K562 (cell line): ENCODE measurements at regions not wholly inside any gene's neighbourhood (a gene's known extent, or its start where the extent isn't known, plus 50 kb on each side); places are given as distances from the start of the nearest gene placed in this dataset.
A peak's percentile ranks its signal among the peaks of the same experiment; 100 is the strongest.

ENCODE experiments used
- ATAC-seq: fragments of 200-7000 bp; cut with Tn5 transposase; 3 replicates; pipeline ENCODE4 v1.9.1; 2020; ENCODE audit warnings: moderate library complexity
- BruUV-seq: library from RNA; stranded (reverse); fragments of 400-500 nt; replicated peaks from 2 replicates; lab custom pipeline; 2021; lab: Mats Ljungman, UMichigan
- CTCF ChIA-PET: fragments of 300-600 bp; formaldehyde crosslinking; extraction: SDS; loops from one replicate; lab custom pipeline; 2021; ENCODE audit warnings: low intra/inter-chr PET ratio; lab: Yijun Ruan, JAX
- POLR2A ChIA-PET: fragments of 300-600, 350-650 bp; sonication (Branson Sonifier 250); formaldehyde crosslinking; extraction: SDS; loops from one replicate; lab custom pipeline; 2021; ENCODE audit warnings: antibody characterized with exemption, inconsistent platforms; lab: Yijun Ruan, JAX
- DNase-seq, 4 experiments: peaks; one replicate each; pipeline versions ENCODE4 v3.0.0 to v3.0.0-alpha.2; 2011 to 2018; ENCODE audit warnings: low spot score in 3 of 4, mixed read lengths in 3 of 4; ENCODE audit errors: extremely low read depth in 1 of 4
- FAIRE-seq: peaks from 2 replicates; lab custom pipeline; 2011; peaks lifted over from hg19 to GRCh38; lab: Jason Lieb, UNC
- H2AFZ ChIP-seq: 2 replicates; pipeline ENCODE4 v1.6.0; 2011; ENCODE audit warnings: low read depth, low read length, control low read depth, inconsistent platforms
- H3K27ac ChIP-seq: fragments of 200-600 bp; 3 replicates; pipeline ENCODE4 v1.8.0; 2011; ENCODE audit warnings: low read depth, mild to moderate bottlenecking, control low read depth, inconsistent platforms, low read length, moderate library complexity, mixed read lengths; ENCODE audit errors: extremely low read depth
- H3K27me3 ChIP-seq, 2 experiments: fragments of 300-600 bp in 1 of 2; 2 replicates in 1 of 2; 3 replicates in 1 of 2; pipeline versions ENCODE4 v1.6.0 to v1.8.0; 2011; ENCODE audit warnings: inconsistent platforms in 2 of 2, low read length in 2 of 2, mild to moderate bottlenecking in 1 of 2, mixed read lengths in 1 of 2, moderate library complexity in 1 of 2; ENCODE audit not compliant: control insufficient read depth in 2 of 2, insufficient read depth in 2 of 2
- H3K36me3 ChIP-seq: fragments of 300-600 bp; 3 replicates; pipeline ENCODE4 v1.8.0; 2011; ENCODE audit warnings: mild to moderate bottlenecking, low read length, inconsistent platforms; ENCODE audit not compliant: control insufficient read depth, insufficient read depth
- H3K4me1 ChIP-seq, 2 experiments: fragments of 200-600 bp in 1 of 2; replicated peaks in 1 of 2; 2 replicates in 1 of 2; 3 replicates in 1 of 2; pipeline versions ENCODE4 v1.5.1 to v1.8.0; 2011; ENCODE audit warnings: inconsistent platforms in 2 of 2, low read length in 2 of 2, mild to moderate bottlenecking in 1 of 2, mixed read lengths in 1 of 2, moderate library complexity in 1 of 2; ENCODE audit not compliant: control insufficient read depth in 2 of 2, insufficient read depth in 2 of 2
- H3K4me2 ChIP-seq: 2 replicates; pipeline ENCODE4 v1.6.1; 2011; ENCODE audit warnings: low read length, control low read depth, inconsistent platforms, mixed read lengths; ENCODE audit not compliant: insufficient read depth
- H3K4me3 ChIP-seq: fragments of 200-600 bp; sonication (generic), shearing (Covaris generic); 2 replicates; pipeline ENCODE4 v1.5.1; 2016; ENCODE audit warnings: control low read depth, inconsistent platforms
- H3K79me2 ChIP-seq: fragments of 200-600 bp; 3 replicates; pipeline ENCODE4 v1.8.0; 2011; ENCODE audit warnings: low read length, inconsistent platforms; ENCODE audit not compliant: control insufficient read depth, insufficient read depth
- H3K9ac ChIP-seq, 2 experiments: 2 replicates each; pipeline versions ENCODE4 v1.6.0 to v1.6.1; 2011; ENCODE audit warnings: low read depth in 2 of 2, low read length in 2 of 2, control low read depth in 1 of 2, inconsistent platforms in 1 of 2, mild to moderate bottlenecking in 1 of 2, mixed read lengths in 1 of 2; ENCODE audit not compliant: insufficient read depth in 1 of 2
- H3K9me1 ChIP-seq: one replicate; pipeline ENCODE4 v1.6.0; 2011; ENCODE audit warnings: inconsistent platforms, mild to moderate bottlenecking, low read length, moderate library complexity; ENCODE audit not compliant: control insufficient read depth, insufficient read depth
- H3K9me3 ChIP-seq: replicated peaks from 2 replicates; pipeline ENCODE4 v1.5.1; 2011; ENCODE audit warnings: low read depth, low read length, inconsistent platforms; ENCODE audit not compliant: control insufficient read depth, insufficient read depth
- H4K20me1 ChIP-seq: replicated peaks from 2 replicates; pipeline ENCODE4 v1.6.1; 2011; ENCODE audit warnings: low read length, inconsistent platforms, mixed read lengths; ENCODE audit not compliant: control insufficient read depth, insufficient read depth
- BRCA1 ChIP-seq, 2 experiments: fragments of 450-650 bp in 1 of 2; sonication (generic) in 1 of 2; formaldehyde crosslinking in 1 of 2; IDR thresholded peaks; 2 replicates each; pipeline versions ENCODE4 v1.5.0 to v1.6.1; 2017 to 2020; ENCODE audit warnings: mild to moderate bottlenecking in 1 of 2, missing genetic modification reagents in 1 of 2
- CREB1 ChIP-seq, 2 experiments: sonication (generic) in 1 of 2; formaldehyde crosslinking in 1 of 2; IDR thresholded peaks; 2 replicates each; pipeline versions ENCODE4 v1.6.1 to v1.8.0; 2012 to 2022; ENCODE audit warnings: inconsistent platforms in 1 of 2, mild to moderate bottlenecking in 1 of 2, missing genetic modification reagents in 1 of 2, moderate library complexity in 1 of 2
- HCFC1 ChIP-seq: IDR thresholded peaks from 2 replicates; pipeline ENCODE4 v1.6.1; 2012; ENCODE audit warnings: low read depth, low read length, improper control_type of control experiment
- HNRNPUL1 ChIP-seq: fragments of 200-400 bp; formaldehyde crosslinking; IDR thresholded peaks from 2 replicates; pipeline ENCODE4 v1.6.1; 2017; ENCODE audit warnings: low read length
- MAFG ChIP-seq: fragments of 450-650 bp; conservative IDR thresholded peaks from 2 replicates; pipeline ENCODE4 v1.6.1; 2016; ENCODE audit warnings: missing genetic modification characterization, missing compliant biosample characterization
- MAFK ChIP-seq: IDR thresholded peaks from 2 replicates; pipeline ENCODE4 v1.6.1; 2011; ENCODE audit warnings: low read length, improper control_type of control experiment
- RFX1 ChIP-seq: fragments of 450-650 bp; IDR thresholded peaks from 2 replicates; pipeline ENCODE4 v1.6.1; 2016; ENCODE audit warnings: mild to moderate bottlenecking, moderate library complexity
- ZNF175 ChIP-seq: fragments of 200-800 bp; sonication (Bioruptor generic); IDR thresholded peaks from 2 replicates; pipeline ENCODE4 v1.6.1; 2016; ENCODE audit warnings: low read depth, mild to moderate bottlenecking, missing genetic modification characterization, missing compliant biosample characterization
- ZNF316 ChIP-seq: fragments of 450-650 bp; IDR thresholded peaks from 2 replicates; pipeline ENCODE4 v1.6.1; 2016
- WGBS: fragments of 100-300 bp; shearing (Covaris generic); methylation state at CpG from one replicate; pipeline ENCODE4 v1.1.6; 2016; ENCODE audit warnings: low coverage, mixed read lengths; ENCODE audit not compliant: insufficient coverage; ENCODE audit errors: missing lambda C conversion rate; 5-methylcytosine and 5-hydroxymethylcytosine counted together
- in situ Hi-C: fragments of 300-500 bp; cut with MboI; formaldehyde crosslinking; loops from 4 replicates; pipeline ENCODE4 v1.15.0; 2018; ENCODE audit warnings: inconsistent platforms, mixed read lengths
- intact Hi-C: fragments of 100-400 bp; cut with micrococcal nuclease; formaldehyde crosslinking; loops from 2 replicates; pipeline ENCODE4 v1.14.2; 2022
- TF ChIP-seq, protein P1 (sequence below), 2 experiments: fragments of 450-650 bp in 1 of 2; sonication (generic) in 1 of 2; formaldehyde crosslinking in 1 of 2; IDR thresholded peaks in 1 of 2; conservative IDR thresholded peaks in 1 of 2; 2 replicates each; pipeline versions ENCODE4 v1.6.1 to v1.8.1; 2016 to 2023; ENCODE audit warnings: mild to moderate bottlenecking in 2 of 2, moderate library complexity in 2 of 2, inconsistent platforms in 1 of 2, missing genetic modification reagents in 1 of 2
- TF ChIP-seq, protein P2 (sequence below): fragments of 450-650 bp; IDR thresholded peaks from 2 replicates; pipeline ENCODE4 v1.6.1; 2016
- TF ChIP-seq, protein P3 (sequence below): fragments of 450-650 bp; formaldehyde crosslinking; conservative IDR thresholded peaks from 2 replicates; pipeline ENCODE4 v1.4.0; 2022; ENCODE audit warnings: mild to moderate bottlenecking, missing genetic modification characterization
- TF ChIP-seq, protein P4 (sequence below): sonication (generic); formaldehyde crosslinking; IDR thresholded peaks from 2 replicates; pipeline ENCODE4 v1.4.0; 2020; ENCODE audit warnings: mild to moderate bottlenecking, missing genetic modification reagents
- TF ChIP-seq, protein P5 (sequence below): sonication (generic); formaldehyde crosslinking; IDR thresholded peaks from 2 replicates; pipeline ENCODE4 v1.8.0; 2022; ENCODE audit warnings: missing genetic modification reagents, mild to moderate bottlenecking, borderline replicate concordance

DNA sequence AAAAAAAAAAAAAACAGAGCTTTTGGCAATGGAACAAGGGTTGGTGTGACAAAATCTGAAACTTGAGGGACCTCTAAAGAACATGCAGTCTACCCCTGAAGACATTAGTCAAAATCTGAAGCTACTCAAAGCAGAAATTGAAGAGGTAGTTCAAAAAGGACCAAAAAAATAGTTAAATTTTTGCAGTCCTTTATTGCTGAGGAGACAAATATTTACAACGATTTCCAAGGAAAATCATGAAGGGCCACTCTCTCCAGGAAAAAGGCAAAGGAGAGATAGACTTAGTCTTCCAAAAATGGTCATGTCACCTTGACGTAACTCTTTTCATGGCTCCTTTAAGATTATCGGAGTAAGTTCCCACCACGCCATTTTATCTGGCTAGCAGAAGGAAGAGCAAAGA lies 452.0 kb downstream of the XIRP2 start:
- H3K9ac ChIP-seq: no peak overlapping the region
- FAIRE-seq (no peak), ATAC-seq (no peak), DNase-seq (no peak)
- no peaks in the 10 kb centered on the region for H3K79me2 ChIP-seq
- intact Hi-C loops: no loop called here
- H3K36me3 ChIP-seq: no peaks in the 10 kb centered on the region
- no peak overlapping the region for H3K4me3 ChIP-seq
- WGBS: 7% methylated on average over 4 of the region's 4 CpGs
- no peak overlapping the region for H3K4me2 ChIP-seq
- no peaks in the 10 kb centered on the region for H3K9me1 ChIP-seq
- H3K27ac ChIP-seq: no peak overlapping the region
- H3K4me1 ChIP-seq: no peaks in the 10 kb centered on the region
- H2AFZ ChIP-seq: no peak overlapping the region
- H3K9me3 ChIP-seq: no peaks in the 10 kb centered on the region
- CTCF ChIA-PET: no interaction called here
- in situ Hi-C loops: no loop called here
- H4K20me1 ChIP-seq: no peaks in the 10 kb centered on the region
- POLR2A ChIA-PET: no interaction called here
- no TSS peak for BruUV-seq
- no peaks in the 10 kb centered on the region for H3K27me3 ChIP-seq
- TF ChIP-seq MAFG (tag): 0 out of 2 replicates have a peak, but pooled peaks have one; percentile 23
- TF ChIP-seq RFX1: no peak
- TF ChIP-seq, protein P1, sequence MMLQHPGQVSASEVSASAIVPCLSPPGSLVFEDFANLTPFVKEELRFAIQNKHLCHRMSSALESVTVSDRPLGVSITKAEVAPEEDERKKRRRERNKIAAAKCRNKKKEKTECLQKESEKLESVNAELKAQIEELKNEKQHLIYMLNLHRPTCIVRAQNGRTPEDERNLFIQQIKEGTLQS (IDR thresholded peaks at IDR 0.05): no peak
- TF ChIP-seq, protein P1 (CRISPR knock-in tag; conservative IDR thresholded peaks at IDR 0.05): no peak
- TF ChIP-seq ZNF175 (CRISPR knock-in tag): no peak
- TF ChIP-seq ZNF316: peak; percentile 64
- no peak for TF ChIP-seq HNRNPUL1
- TF ChIP-seq, protein P2, sequence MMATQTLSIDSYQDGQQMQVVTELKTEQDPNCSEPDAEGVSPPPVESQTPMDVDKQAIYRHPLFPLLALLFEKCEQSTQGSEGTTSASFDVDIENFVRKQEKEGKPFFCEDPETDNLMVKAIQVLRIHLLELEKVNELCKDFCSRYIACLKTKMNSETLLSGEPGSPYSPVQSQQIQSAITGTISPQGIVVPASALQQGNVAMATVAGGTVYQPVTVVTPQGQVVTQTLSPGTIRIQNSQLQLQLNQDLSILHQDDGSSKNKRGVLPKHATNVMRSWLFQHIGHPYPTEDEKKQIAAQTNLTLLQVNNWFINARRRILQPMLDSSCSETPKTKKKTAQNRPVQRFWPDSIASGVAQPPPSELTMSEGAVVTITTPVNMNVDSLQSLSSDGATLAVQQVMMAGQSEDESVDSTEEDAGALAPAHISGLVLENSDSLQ: no peak
- TF ChIP-seq MAFK: 0 out of 2 replicates have a peak, but pooled peaks have one; percentile 3
- TF ChIP-seq, protein P3, sequence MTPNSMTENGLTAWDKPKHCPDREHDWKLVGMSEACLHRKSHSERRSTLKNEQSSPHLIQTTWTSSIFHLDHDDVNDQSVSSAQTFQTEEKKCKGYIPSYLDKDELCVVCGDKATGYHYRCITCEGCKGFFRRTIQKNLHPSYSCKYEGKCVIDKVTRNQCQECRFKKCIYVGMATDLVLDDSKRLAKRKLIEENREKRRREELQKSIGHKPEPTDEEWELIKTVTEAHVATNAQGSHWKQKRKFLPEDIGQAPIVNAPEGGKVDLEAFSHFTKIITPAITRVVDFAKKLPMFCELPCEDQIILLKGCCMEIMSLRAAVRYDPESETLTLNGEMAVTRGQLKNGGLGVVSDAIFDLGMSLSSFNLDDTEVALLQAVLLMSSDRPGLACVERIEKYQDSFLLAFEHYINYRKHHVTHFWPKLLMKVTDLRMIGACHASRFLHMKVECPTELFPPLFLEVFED (CRISPR knock-in tag): no peak
- TF ChIP-seq, protein P4, sequence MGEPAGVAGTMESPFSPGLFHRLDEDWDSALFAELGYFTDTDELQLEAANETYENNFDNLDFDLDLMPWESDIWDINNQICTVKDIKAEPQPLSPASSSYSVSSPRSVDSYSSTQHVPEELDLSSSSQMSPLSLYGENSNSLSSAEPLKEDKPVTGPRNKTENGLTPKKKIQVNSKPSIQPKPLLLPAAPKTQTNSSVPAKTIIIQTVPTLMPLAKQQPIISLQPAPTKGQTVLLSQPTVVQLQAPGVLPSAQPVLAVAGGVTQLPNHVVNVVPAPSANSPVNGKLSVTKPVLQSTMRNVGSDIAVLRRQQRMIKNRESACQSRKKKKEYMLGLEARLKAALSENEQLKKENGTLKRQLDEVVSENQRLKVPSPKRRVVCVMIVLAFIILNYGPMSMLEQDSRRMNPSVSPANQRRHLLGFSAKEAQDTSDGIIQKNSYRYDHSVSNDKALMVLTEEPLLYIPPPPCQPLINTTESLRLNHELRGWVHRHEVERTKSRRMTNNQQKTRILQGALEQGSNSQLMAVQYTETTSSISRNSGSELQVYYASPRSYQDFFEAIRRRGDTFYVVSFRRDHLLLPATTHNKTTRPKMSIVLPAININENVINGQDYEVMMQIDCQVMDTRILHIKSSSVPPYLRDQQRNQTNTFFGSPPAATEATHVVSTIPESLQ (CRISPR knock-in tag): no peak
- TF ChIP-seq, protein P5, sequence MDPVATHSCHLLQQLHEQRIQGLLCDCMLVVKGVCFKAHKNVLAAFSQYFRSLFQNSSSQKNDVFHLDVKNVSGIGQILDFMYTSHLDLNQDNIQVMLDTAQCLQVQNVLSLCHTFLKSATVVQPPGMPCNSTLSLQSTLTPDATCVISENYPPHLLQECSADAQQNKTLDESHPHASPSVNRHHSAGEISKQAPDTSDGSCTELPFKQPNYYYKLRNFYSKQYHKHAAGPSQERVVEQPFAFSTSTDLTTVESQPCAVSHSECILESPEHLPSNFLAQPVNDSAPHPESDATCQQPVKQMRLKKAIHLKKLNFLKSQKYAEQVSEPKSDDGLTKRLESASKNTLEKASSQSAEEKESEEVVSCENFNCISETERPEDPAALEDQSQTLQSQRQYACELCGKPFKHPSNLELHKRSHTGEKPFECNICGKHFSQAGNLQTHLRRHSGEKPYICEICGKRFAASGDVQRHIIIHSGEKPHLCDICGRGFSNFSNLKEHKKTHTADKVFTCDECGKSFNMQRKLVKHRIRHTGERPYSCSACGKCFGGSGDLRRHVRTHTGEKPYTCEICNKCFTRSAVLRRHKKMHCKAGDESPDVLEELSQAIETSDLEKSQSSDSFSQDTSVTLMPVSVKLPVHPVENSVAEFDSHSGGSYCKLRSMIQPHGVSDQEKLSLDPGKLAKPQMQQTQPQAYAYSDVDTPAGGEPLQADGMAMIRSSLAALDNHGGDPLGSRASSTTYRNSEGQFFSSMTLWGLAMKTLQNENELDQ (CRISPR knock-in tag): no peak
- no peak for TF ChIP-seq CREB1 (IDR thresholded peaks at IDR 0.05)
- TF ChIP-seq CREB1 (CRISPR knock-in tag; IDR thresholded peaks at IDR 0.05): no peak
- TF ChIP-seq HCFC1: no peak
- no peak for TF ChIP-seq BRCA1 (IDR thresholded peaks at IDR 0.05)
- no peak for TF ChIP-seq BRCA1 (CRISPR knock-in tag; IDR thresholded peaks at IDR 0.05)
